HG03159 (cell line): ENCODE measurements at regions not wholly inside any gene's neighbourhood (a gene's known extent, or its start where the extent isn't known, plus 50 kb on each side); places are given as distances from the start of the nearest gene placed in this dataset.

ENCODE experiments used
- ATAC-seq: cut with Tn5 transposase; IDR thresholded peaks from one replicate; pipeline ENCODE4 v1.9.1; 2021; ENCODE audit warnings: mild to moderate bottlenecking, moderate library complexity; ENCODE audit not compliant: unreplicated experiment

DNA sequence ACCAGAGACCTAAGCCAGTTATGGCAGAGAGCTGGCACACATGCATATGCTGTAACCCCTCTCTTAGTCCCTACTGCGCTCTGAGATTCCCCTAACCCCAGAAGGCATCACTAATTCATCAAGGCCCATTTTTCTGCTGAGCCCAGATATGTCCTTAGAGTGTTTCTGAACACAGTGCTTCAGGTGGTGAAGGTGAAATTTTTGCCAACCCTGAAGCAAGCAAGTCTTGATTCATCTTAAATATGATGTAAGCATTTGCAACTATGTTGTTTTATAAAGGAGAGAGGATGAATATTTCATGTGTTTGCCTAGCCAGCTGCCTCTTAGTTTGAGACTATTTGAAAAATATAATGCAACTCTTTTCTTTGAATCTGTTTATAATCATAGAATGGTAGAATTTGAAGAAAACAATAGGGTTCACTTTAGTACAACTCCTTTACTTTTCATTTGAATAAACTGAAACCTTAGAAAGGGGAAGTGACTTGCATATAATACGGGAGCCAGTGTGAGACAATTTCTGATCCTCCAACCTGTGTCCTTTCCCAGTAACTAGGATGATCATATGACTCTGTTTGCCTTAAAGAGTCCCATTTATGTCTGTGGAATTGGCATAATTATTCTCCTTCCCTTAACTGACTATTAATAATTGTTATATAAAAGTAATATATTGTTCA lies 194.3 kb upstream of the MTNR1B start:
- no peak for ATAC-seq

DNA sequence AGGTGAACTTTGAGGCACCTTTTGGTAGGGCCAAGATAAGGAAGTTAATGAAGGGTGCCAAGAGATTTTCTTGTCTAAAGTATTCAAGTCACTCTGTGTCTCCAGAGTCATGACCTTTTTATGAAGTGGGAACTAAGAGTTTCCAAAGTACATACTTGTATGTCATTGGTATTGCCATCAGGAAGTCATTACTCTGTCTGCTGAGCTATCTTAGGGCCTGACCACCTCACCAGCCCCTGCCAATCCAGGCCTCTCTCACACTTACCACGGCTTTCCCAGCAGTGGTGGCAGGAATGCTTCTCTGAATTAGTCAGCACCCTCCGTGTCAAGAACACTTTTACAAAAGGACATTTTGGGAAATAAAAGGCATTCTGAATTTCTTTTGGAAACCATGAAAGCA lies 192.8 kb upstream of the MTNR1B start:
- ATAC-seq: no peak

DNA sequence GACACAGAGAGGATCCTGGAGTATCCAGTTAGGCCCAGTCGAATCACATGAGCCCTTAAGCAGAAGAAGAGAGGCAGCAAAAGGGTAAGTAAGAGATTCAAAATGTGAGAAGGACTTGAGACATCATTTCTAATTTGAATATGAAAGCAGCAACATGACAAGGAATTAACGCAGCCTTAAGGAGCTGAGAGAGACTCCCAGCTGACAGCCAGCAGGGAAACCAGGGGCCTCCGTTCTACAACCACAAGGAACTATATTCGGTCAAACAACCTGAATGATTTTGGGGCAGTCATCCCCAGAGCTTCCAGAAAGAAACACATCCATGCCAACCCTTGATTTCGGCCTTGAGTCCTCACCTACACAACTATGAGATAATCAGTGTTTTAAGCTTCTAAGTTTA lies 189.7 kb upstream of the MTNR1B start:
- no peak for ATAC-seq

DNA sequence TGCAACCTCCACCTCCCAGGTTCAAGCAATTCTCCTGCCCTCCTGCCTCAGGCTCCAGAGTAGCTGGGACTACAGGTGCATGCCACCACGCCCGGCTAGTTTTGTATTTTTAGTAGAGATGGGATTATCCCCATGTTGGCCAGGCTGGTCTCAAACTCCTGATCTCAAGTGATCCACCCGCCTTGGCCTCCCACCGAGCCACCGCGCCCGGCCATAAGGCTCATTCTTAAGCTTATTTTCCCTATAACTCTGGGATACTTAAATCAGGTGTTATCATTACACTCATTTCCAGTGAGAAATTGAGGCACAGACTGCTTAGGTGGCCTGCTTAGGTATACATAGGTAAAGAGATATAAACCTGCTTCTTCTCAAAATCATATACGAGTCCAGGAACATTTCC lies 188.3 kb upstream of the MTNR1B start:
- ATAC-seq: no peak

GRCh38 chr11:92782806-92783205 lies 186.6 kb upstream of the MTNR1B start:
- ATAC-seq: no peak

DNA sequence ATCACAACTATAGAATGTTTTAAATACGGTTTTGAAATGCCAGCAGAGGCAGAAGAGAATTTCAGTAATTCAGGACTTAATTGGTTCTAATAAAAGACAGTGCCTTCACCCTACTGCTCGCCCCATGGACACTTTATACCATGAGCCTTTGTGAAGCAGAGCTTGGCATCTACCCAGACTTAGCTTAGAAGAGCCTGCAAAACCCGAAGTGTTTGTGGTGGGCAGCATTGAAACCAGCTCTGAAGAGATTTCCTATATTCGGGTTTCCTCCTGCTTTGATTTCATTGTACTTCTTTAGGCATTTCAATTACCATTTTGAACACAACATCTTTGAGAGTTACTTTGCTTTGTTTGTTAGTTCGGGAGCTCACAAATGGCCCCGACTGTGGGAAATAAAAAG lies 185.1 kb upstream of the MTNR1B start:
- no peak for ATAC-seq

DNA sequence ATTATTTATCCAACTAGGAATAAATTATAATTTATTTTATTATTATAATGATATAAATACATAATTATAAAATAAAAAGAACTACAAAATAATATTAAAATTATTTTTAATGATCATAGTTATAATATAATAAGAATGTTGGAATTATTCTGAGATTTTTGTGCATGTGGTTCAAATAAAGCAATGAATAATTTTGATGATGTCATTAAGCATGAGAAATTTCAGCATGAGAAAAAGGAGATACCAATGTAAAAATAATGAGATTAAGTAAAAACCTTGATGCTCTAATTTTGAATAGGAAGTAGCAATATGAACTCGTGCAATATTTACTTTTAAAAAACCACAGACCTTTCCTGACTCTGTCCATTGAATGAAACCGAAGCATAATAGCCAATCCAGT lies 181.8 kb upstream of the MTNR1B start:
- no peak for ATAC-seq

DNA sequence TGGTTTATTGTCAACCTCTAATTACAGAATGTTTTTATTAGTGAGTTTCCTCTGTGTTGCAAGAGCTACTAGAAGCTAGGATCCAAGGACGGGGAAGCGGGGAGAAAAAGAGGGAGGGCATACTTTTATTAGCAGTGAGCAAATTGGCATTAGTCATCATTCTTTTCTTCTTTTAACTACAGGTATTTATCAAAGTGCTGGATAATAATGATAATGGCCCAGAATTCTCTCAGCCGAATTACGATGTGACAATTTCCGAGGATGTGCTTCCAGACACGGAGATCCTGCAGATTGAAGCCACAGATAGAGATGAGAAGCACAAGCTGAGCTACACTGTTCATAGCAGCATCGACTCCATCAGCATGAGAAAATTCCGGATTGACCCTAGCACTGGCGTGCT lies 179.7 kb upstream of the MTNR1B start:
- no peak for ATAC-seq

- no peak for ATAC-seq
Measured at GRCh38 chr11:92790366-92790765, 179.1 kb upstream of the MTNR1B start.

GRCh38 chr11:92790926-92791616 lies 178.4 kb upstream of the MTNR1B start:
- ATAC-seq: no peak

DNA sequence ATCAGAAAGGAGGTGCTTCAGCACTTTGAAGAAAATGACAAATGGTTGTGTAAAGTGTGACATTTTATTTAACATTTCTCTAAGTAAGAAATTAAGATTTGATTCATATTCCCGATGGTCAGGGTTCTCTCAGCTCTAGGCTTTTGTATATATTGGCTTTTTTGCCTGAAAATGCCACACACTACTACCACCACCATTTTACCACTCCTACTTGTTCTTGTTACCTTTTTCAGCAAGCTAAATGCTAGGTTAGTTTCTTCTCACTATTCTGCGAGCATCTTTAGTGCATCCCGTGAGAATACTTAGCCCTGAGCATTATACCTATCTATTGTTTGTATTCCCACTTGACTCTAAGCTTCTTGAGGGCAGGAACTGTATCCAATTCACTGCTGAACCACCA lies 177.6 kb upstream of the MTNR1B start:
- no peak for ATAC-seq

DNA sequence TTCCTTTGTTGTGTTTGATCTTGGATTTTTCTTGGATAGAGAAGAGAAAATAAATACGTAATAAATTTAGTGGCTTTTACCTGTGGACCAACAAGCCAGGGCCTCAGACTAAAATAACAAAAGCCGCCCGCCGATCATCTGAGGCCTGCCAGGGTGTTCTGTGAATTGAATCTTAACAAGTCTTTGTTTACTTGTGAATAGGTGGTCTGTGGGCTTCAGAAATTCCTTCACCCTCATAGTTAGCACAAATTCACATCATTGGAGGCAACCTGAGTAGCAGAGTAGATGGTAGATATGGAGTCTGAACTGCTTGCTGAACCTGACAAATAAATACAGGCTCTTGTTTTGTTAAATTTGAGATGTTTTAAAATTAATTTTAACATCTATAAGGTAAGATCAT lies 176.3 kb upstream of the MTNR1B start:
- ATAC-seq: no peak

GRCh38 chr11:92794783-92795182 lies 174.7 kb upstream of the MTNR1B start:
- no peak for ATAC-seq

- no peak for ATAC-seq
Measured at GRCh38 chr11:92796744-92797143, 172.7 kb upstream of the MTNR1B start.

- ATAC-seq: no peak
Measured at GRCh38 chr11:92797874-92798273, 171.6 kb upstream of the MTNR1B start.

DNA sequence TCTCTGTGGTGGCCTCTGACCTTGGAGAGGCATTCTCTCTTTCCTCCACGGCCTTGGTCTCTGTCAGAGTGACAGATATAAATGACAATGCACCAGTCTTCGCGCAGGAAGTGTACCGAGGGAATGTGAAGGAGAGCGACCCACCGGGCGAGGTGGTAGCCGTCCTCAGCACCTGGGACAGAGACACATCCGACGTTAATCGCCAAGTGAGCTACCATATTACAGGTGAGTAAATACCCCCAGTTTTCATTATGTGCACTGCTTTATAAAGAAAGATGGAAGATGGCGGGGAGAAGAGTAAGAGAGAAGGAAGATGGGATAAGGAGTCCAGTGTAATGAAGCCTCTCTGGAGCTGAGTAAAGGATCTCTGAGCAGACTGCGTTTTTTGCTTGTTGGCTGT lies 167.8 kb upstream of the MTNR1B start:
- ATAC-seq: no peak

- ATAC-seq: no peak
Measured at GRCh38 chr11:92802644-92803043, 166.8 kb upstream of the MTNR1B start.

GRCh38 chr11:92803391-92803790 lies 166.1 kb upstream of the MTNR1B start:
- no peak for ATAC-seq

GRCh38 chr11:92804388-92804966 lies 165.0 kb upstream of the MTNR1B start:
- ATAC-seq: no peak

- ATAC-seq: no peak
Measured at GRCh38 chr11:92808022-92808421, 161.4 kb upstream of the MTNR1B start.

DNA sequence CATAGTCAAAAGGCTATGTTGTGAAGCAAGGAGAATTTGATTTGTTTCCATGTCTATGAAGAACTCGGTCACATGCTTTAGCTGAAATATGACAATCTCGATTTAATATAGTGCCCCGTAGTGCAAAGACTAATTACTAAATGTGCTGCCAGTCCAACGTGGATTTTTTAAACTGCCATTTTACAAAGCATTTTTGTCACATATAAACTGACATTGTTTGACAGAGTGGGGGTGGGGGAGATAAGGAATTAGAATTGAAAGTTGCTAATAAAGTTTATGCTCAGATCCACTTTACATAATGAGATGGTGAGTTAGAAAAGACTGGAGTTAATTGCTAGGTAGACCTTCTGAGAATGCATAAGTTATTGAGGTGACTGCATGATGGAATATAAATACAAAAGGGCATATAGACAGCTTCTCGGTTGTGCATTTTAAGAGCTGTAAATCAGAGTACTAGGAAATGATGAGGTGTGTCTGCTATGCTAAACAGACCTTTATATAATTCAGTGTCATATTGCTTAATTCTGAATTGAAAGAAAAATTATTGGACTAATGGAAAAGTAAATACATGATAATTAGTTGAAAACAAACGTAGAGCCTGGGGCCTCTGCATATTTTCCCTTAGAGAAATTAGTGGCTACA lies 158.9 kb upstream of the MTNR1B start:
- no peak for ATAC-seq

- ATAC-seq: no peak
Measured at GRCh38 chr11:92811341-92811740, 158.1 kb upstream of the MTNR1B start.
